K562 (cell line): ENCODE measurements at regions not wholly inside any gene's neighbourhood (a gene's known extent, or its start where the extent isn't known, plus 50 kb on each side); places are given as distances from the start of the nearest gene placed in this dataset.

Source experiments
- ATF2 ChIP-seq: sonication (generic); formaldehyde crosslinking; IDR thresholded peaks from 2 replicates; pipeline ENCODE4 v1.8.1; 2022; ENCODE audit warnings: missing genetic modification reagents
- BHLHE40 ChIP-seq: IDR thresholded peaks from 2 replicates; pipeline ENCODE4 v1.6.1; 2011; ENCODE audit warnings: low read length, improper control_type of control experiment
- BRF1 ChIP-seq: IDR thresholded peaks from 3 replicates; pipeline ENCODE4 v1.6.1; 2011; ENCODE audit warnings: borderline replicate concordance, mild to moderate bottlenecking; ENCODE audit not compliant: insufficient read length; ENCODE audit errors: extremely low read depth
- C11orf30 ChIP-seq: fragments of 450-650 bp; IDR thresholded peaks from 2 replicates; pipeline ENCODE4 v1.6.1; 2016; ENCODE audit warnings: low read depth, mild to moderate bottlenecking
- CBX2 ChIP-seq: fragments of 200-600 bp; sonication (generic); IDR thresholded peaks from one replicate; pipeline ENCODE4 v1.6.1; 2012; ENCODE audit warnings: mild to moderate bottlenecking, low read length, inconsistent platforms; ENCODE audit not compliant: insufficient read depth, poor library complexity, severe bottlenecking
- CBX5 ChIP-seq: IDR thresholded peaks from 2 replicates; pipeline ENCODE4 v1.6.1; 2014; ENCODE audit warnings: low read depth, borderline replicate concordance
- KLF13 ChIP-seq: fragments of 450-650 bp; IDR thresholded peaks from 2 replicates; pipeline ENCODE4 v1.6.1; 2016; ENCODE audit warnings: missing genetic modification characterization, low read depth, mild to moderate bottlenecking, missing compliant biosample characterization, moderate library complexity, borderline replicate concordance
- LARP7 ChIP-seq: fragments of 450-650 bp; IDR thresholded peaks from 2 replicates; pipeline ENCODE4 v1.6.1; 2016
- LCOR ChIP-seq: sonication (generic); formaldehyde crosslinking; IDR thresholded peaks from 2 replicates; pipeline ENCODE4 v1.8.0; 2022; ENCODE audit warnings: mild to moderate bottlenecking, missing genetic modification reagents
- MAFF ChIP-seq: IDR thresholded peaks from 2 replicates; pipeline ENCODE4 v1.6.1; 2012; ENCODE audit warnings: low read length, improper control_type of control experiment
- MAFG ChIP-seq: fragments of 450-650 bp; conservative IDR thresholded peaks from 2 replicates; pipeline ENCODE4 v1.6.1; 2016; ENCODE audit warnings: missing genetic modification characterization, missing compliant biosample characterization
- NFATC3 ChIP-seq: fragments of 450-650 bp; IDR thresholded peaks from 2 replicates; pipeline ENCODE4 v1.6.1; 2017; ENCODE audit warnings: mild to moderate bottlenecking
- NONO ChIP-seq, 2 experiments: fragments of 200-400 bp in 1 of 2; fragments of 450-650 bp in 1 of 2; formaldehyde crosslinking in 1 of 2; IDR thresholded peaks; 2 replicates each; pipeline ENCODE4 v1.6.1; 2017; ENCODE audit warnings: low read depth in 2 of 2, mild to moderate bottlenecking in 2 of 2, moderate library complexity in 2 of 2, low read length in 1 of 2
- NR2C2 ChIP-seq, 2 experiments: fragments of 200-800 bp in 1 of 2; sonication (Bioruptor generic) in 1 of 2; sonication (generic) in 1 of 2; formaldehyde crosslinking in 1 of 2; IDR thresholded peaks; 2 replicates each; pipeline versions ENCODE4 v1.6.1 to v1.8.0; 2016 to 2022; ENCODE audit warnings: mild to moderate bottlenecking in 1 of 2, missing compliant biosample characterization in 1 of 2, missing genetic modification characterization in 1 of 2, missing genetic modification reagents in 1 of 2
- NR4A1 ChIP-seq, 2 experiments: fragments of 250-450 bp in 1 of 2; fragments of 450-650 bp in 1 of 2; sonication (Bioruptor Pico) in 1 of 2; IDR thresholded peaks; 2 replicates each; pipeline versions ENCODE4 v1.4.0 to v1.6.1; 2016 to 2020; ENCODE audit warnings: mild to moderate bottlenecking in 2 of 2, missing compliant biosample characterization in 1 of 2, missing genetic modification characterization in 1 of 2, moderate library complexity in 1 of 2
- RBM34 ChIP-seq: fragments of 200-400 bp; formaldehyde crosslinking; IDR thresholded peaks from 2 replicates; pipeline ENCODE4 v1.6.1; 2018; ENCODE audit warnings: low read length, borderline replicate concordance; ENCODE audit not compliant: insufficient read depth
- SRSF1 ChIP-seq: fragments of 200-400 bp; formaldehyde crosslinking; IDR thresholded peaks from 2 replicates; pipeline ENCODE4 v1.6.1; 2017; ENCODE audit warnings: mild to moderate bottlenecking, low read depth, low read length, moderate library complexity
- TFAM ChIP-seq: fragments of 250-450 bp; sonication (Bioruptor Pico); conservative IDR thresholded peaks from 2 replicates; pipeline ENCODE4 v1.5.0; 2021; ENCODE audit warnings: mild to moderate bottlenecking, moderate library complexity
- ZKSCAN1 ChIP-seq: fragments of 150-350 bp; IDR thresholded peaks from 2 replicates; pipeline ENCODE4 v1.6.1; 2016; ENCODE audit warnings: low read depth, low read length
- ZNF121 ChIP-seq: sonication (generic); formaldehyde crosslinking; conservative IDR thresholded peaks from 2 replicates; pipeline ENCODE4 v1.8.0; 2022; ENCODE audit warnings: missing genetic modification reagents
- ZNF316 ChIP-seq: fragments of 450-650 bp; IDR thresholded peaks from 2 replicates; pipeline ENCODE4 v1.6.1; 2016
- ZNF696 ChIP-seq: fragments of 250-450 bp; sonication (Bioruptor Pico); conservative IDR thresholded peaks from 2 replicates; pipeline ENCODE4 v1.4.0; 2020; ENCODE audit warnings: mild to moderate bottlenecking, moderate library complexity
- TF ChIP-seq, protein P1 (sequence below): sonication (generic); formaldehyde crosslinking; IDR thresholded peaks from 2 replicates; pipeline ENCODE4 v1.8.0; 2022; ENCODE audit warnings: mild to moderate bottlenecking, missing genetic modification reagents, borderline replicate concordance
- TF ChIP-seq, protein P2 (sequence below), 2 experiments: fragments of 450-650 bp; conservative IDR thresholded peaks; 2 replicates each; pipeline ENCODE4 v1.6.1; 2017; ENCODE audit warnings: mild to moderate bottlenecking in 2 of 2, moderate library complexity in 2 of 2

- TF ChIP-seq, protein P1, sequence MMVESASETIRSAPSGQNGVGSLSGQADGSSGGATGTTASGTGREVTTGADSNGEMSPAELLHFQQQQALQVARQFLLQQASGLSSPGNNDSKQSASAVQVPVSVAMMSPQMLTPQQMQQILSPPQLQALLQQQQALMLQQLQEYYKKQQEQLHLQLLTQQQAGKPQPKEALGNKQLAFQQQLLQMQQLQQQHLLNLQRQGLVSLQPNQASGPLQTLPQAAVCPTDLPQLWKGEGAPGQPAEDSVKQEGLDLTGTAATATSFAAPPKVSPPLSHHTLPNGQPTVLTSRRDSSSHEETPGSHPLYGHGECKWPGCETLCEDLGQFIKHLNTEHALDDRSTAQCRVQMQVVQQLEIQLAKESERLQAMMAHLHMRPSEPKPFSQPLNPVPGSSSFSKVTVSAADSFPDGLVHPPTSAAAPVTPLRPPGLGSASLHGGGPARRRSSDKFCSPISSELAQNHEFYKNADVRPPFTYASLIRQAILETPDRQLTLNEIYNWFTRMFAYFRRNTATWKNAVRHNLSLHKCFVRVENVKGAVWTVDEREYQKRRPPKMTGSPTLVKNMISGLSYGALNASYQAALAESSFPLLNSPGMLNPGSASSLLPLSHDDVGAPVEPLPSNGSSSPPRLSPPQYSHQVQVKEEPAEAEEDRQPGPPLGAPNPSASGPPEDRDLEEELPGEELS (CRISPR knock-in tag) = no peak
- TF ChIP-seq ZNF121 = no peak
- no peak for TF ChIP-seq ZKSCAN1
- TF ChIP-seq NONO (IDR thresholded peaks at IDR 0.05; ENCODE audit: low read depth in 2 of 2, low read length in 1 of 2) = no peak
- TF ChIP-seq NR2C2 (CRISPR knock-in tag; IDR thresholded peaks at IDR 0.05) = no peak
- TF ChIP-seq NR2C2 (tag; IDR thresholded peaks at IDR 0.05) = no peak
- peak; percentile 77 for TF ChIP-seq MAFF
- no peak for TF ChIP-seq KLF13
- peak; percentile 90 for TF ChIP-seq ZNF316
- no peak for TF ChIP-seq CBX5
- TF ChIP-seq SRSF1 = no peak
- no peak for TF ChIP-seq LCOR (CRISPR knock-in tag)
- TF ChIP-seq MAFG (tag) = peak; percentile 73
- TF ChIP-seq, protein P2, sequence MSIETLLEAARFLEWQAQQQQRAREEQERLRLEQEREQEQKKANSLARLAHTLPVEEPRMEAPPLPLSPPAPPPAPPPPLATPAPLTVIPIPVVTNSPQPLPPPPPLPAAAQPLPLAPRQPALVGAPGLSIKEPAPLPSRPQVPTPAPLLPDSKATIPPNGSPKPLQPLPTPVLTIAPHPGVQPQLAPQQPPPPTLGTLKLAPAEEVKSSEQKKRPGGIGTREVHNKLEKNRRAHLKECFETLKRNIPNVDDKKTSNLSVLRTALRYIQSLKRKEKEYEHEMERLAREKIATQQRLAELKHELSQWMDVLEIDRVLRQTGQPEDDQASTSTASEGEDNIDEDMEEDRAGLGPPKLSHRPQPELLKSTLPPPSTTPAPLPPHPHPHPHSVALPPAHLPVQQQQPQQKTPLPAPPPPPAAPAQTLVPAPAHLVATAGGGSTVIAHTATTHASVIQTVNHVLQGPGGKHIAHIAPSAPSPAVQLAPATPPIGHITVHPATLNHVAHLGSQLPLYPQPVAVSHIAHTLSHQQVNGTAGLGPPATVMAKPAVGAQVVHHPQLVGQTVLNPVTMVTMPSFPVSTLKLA (conservative IDR thresholded peaks at IDR 0.05) = no peak
- no peak for TF ChIP-seq CBX2
- no peak for TF ChIP-seq LARP7
- no peak for TF ChIP-seq ATF2 (CRISPR knock-in tag)
- no peak for TF ChIP-seq ZNF696 (CRISPR knock-in tag)
- no peak for TF ChIP-seq TFAM (CRISPR knock-in tag)
- no peak for TF ChIP-seq BRF1
- no peak for TF ChIP-seq BHLHE40
- TF ChIP-seq C11orf30 = peak; percentile 79
- no peak for TF ChIP-seq NFATC3
- TF ChIP-seq RBM34 = no peak
- TF ChIP-seq NR4A1 (CRISPR knock-in tag; IDR thresholded peaks at IDR 0.05) = no peak
- TF ChIP-seq NR4A1 (tag; IDR thresholded peaks at IDR 0.05) = no peak
Measured at GRCh38 chr13:73467125-73467524, 408.3 kb downstream of the KLF5 start (continued).
